ENCODE measurements at regions not wholly inside any gene's neighbourhood (a gene's known extent, or its start where the extent isn't known, plus 50 kb on each side); places are given as distances from the start of the nearest gene placed in this dataset.
"Not testable (repeated sequence)": the region's sequence is repeated elsewhere in the genome, so short reads cannot be mapped to it uniquely, and the experiment has no call there.

- DNase-seq (ENCODE audit: insufficient read length) (no peak), FAIRE-seq (no peak)
- no peak for TF ChIP-seq POLR2A (IDR thresholded peaks at IDR 0.05; ENCODE audit: low read depth, low read length)
- no peak for TF ChIP-seq POLR2AphosphoS5 (IDR thresholded peaks at IDR 0.05; ENCODE audit: low read depth, low read length)
- no peak for TF ChIP-seq TAF1 (IDR thresholded peaks at IDR 0.05; ENCODE audit: borderline replicate concordance, low read depth, low read length)
These were observed 361.1 kb downstream of the CPS1 start for GRCh38 chr2:210917465-210917864.

GRCh38 chr2:210919128-210919527, 362.7 kb downstream of the CPS1 start:
- no peak for FAIRE-seq
- TF ChIP-seq POLR2A (IDR thresholded peaks at IDR 0.05; ENCODE audit: low read depth, low read length) (no peak), POLR2AphosphoS5 (IDR thresholded peaks at IDR 0.05; ENCODE audit: low read depth, low read length) (no peak), TAF1 (IDR thresholded peaks at IDR 0.05; ENCODE audit: borderline replicate concordance, low read depth, low read length) (no peak)
- no peak for DNase-seq (ENCODE audit: insufficient read length)

DNA sequence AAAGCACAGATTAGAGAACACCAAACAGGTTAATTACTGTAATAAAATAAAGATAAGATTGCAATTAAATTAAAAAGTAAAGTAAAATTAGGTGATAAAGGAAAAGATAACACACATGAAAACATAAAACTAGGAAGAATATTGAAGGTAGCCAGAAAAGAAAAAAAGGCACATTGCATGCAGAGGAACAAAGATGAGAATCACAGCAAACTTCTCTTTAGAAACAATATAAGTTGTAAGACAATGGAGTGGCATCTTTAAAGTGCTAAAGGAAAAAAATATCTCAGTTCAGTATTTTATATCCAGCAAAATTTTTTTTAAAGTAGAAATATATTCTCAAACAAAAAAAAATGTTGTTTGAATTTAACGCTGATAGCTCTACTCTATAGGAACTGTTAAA, 366.0 kb downstream of the CPS1 start:
- no peak for TF ChIP-seq TAF1 (IDR thresholded peaks at IDR 0.05; ENCODE audit: borderline replicate concordance, low read depth, low read length)
- no peak for TF ChIP-seq POLR2A (IDR thresholded peaks at IDR 0.05; ENCODE audit: low read depth, low read length)
- TF ChIP-seq POLR2AphosphoS5 (IDR thresholded peaks at IDR 0.05; ENCODE audit: low read depth, low read length): no peak
- FAIRE-seq: no peak
- DNase-seq (ENCODE audit: insufficient read length): no peak

- FAIRE-seq: no peak
- DNase-seq (ENCODE audit: insufficient read length): no peak
- TF ChIP-seq POLR2AphosphoS5 (IDR thresholded peaks at IDR 0.05; ENCODE audit: low read depth, low read length) (no peak), POLR2A (IDR thresholded peaks at IDR 0.05; ENCODE audit: low read depth, low read length) (no peak), TAF1 (IDR thresholded peaks at IDR 0.05; ENCODE audit: borderline replicate concordance, low read depth, low read length) (no peak)
These were observed 372.3 kb downstream of the CPS1 start for GRCh38 chr2:210928714-210929113.

GRCh38 chr2:210938228-210938627, 381.8 kb downstream of the CPS1 start:
- TF ChIP-seq TAF1 (IDR thresholded peaks at IDR 0.05; ENCODE audit: borderline replicate concordance, low read depth, low read length): no peak
- no peak for TF ChIP-seq POLR2AphosphoS5 (IDR thresholded peaks at IDR 0.05; ENCODE audit: low read depth, low read length)
- no peak for TF ChIP-seq POLR2A (IDR thresholded peaks at IDR 0.05; ENCODE audit: low read depth, low read length)
- DNase-seq (ENCODE audit: insufficient read length) (no peak), FAIRE-seq (no peak)

- TF ChIP-seq POLR2AphosphoS5 (IDR thresholded peaks at IDR 0.05; ENCODE audit: low read depth, low read length) (no peak), POLR2A (IDR thresholded peaks at IDR 0.05; ENCODE audit: low read depth, low read length) (no peak), TAF1 (IDR thresholded peaks at IDR 0.05; ENCODE audit: borderline replicate concordance, low read depth, low read length) (no peak)
- DNase-seq (ENCODE audit: insufficient read length) (no peak), FAIRE-seq (no peak)
These were observed 390.0 kb downstream of the CPS1 start for GRCh38 chr2:210946395-210946794.

GRCh38 chr2:210950434-210951060, 394.1 kb downstream of the CPS1 start:
- DNase-seq (ENCODE audit: insufficient read length); FAIRE-seq: not testable (repeated sequence)

DNA sequence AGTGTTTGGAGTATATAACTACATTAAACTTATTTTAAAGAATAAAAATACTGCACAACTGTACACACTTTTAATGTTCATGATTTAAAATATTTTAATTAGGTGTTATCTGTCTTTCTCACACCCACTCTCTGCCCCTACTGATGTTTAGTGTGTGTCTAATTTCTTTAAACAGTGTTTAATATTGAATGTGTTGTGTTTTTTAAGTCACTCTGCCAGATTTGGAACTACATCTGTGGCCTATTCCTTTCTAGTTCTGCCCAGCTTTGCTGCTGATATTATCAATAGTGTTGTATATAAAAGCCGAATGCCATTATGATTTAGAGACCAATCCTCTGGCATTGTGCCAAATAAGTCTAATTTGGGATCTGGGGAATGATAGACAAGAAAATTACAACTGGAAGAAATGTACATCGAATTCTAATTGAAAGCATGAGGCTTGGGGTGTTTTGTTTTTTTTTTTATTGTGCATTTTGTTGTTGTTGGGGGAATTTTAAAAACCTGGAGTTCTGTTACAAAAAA, 398.0 kb downstream of the CPS1 start:
- FAIRE-seq (no peak), DNase-seq (ENCODE audit: insufficient read length) (no peak)
- no peak for TF ChIP-seq TAF1 (IDR thresholded peaks at IDR 0.05; ENCODE audit: borderline replicate concordance, low read depth, low read length)

DNA sequence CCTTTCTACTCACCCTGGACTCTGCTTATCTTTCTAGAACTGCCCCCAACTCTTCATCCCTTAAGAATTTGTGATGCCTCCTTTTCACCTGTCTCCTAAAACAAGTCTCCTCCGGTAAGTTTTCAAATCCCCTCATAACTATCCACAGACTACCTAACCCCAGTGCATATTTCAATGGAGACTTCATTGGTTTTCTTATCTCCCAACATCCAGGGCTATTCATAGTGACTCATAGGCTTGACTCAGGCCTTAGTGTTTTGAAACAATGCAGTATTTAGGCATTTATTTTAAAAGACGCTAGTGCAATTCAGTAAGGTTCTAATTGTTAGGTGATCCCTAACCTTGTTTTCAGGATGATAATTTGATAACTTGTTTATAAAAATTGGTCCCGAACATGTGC, 399.2 kb downstream of the CPS1 start:
- no peak for FAIRE-seq
- DNase-seq (ENCODE audit: insufficient read length): no peak
- TF ChIP-seq TAF1 (IDR thresholded peaks at IDR 0.05; ENCODE audit: borderline replicate concordance, low read depth, low read length) (no peak), POLR2AphosphoS5 (IDR thresholded peaks at IDR 0.05; ENCODE audit: low read depth, low read length) (no peak), POLR2A (IDR thresholded peaks at IDR 0.05; ENCODE audit: low read depth, low read length) (no peak)

DNA sequence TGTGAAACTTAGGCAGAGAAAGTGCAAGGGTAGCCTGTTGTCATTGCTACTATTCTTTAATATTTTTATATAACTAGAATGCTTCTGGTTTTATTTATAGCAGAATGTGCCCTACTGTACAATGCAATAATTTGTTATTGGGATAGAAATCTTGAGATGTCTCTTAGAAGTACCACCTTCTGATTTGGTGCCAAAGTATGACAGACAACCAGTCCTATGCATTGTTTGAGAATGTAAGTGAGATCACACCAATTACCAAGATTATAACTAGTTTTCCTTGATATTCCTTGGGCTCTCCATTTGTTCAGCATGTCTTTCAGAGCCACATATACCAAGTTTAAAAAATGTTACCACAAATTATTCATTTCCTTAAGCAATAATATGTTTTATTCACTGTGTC, 399.7 kb downstream of the CPS1 start:
- no peak for FAIRE-seq
- no peak for DNase-seq (ENCODE audit: insufficient read length)
- TF ChIP-seq TAF1 (IDR thresholded peaks at IDR 0.05; ENCODE audit: borderline replicate concordance, low read depth, low read length) (no peak), POLR2AphosphoS5 (IDR thresholded peaks at IDR 0.05; ENCODE audit: low read depth, low read length) (no peak), POLR2A (IDR thresholded peaks at IDR 0.05; ENCODE audit: low read depth, low read length) (no peak)

- FAIRE-seq: no peak
- TF ChIP-seq POLR2AphosphoS5 (IDR thresholded peaks at IDR 0.05; ENCODE audit: low read depth, low read length) (no peak), POLR2A (IDR thresholded peaks at IDR 0.05; ENCODE audit: low read depth, low read length) (no peak), TAF1 (IDR thresholded peaks at IDR 0.05; ENCODE audit: borderline replicate concordance, low read depth, low read length) (no peak)
These were observed 404.9 kb downstream of the CPS1 start for GRCh38 chr2:210961249-210961648.

GRCh38 chr2:210963386-210963785, 407.0 kb downstream of the CPS1 start:
- TF ChIP-seq POLR2AphosphoS5 (IDR thresholded peaks at IDR 0.05; ENCODE audit: low read depth, low read length): no peak
- no peak for TF ChIP-seq POLR2A (IDR thresholded peaks at IDR 0.05; ENCODE audit: low read depth, low read length)
- TF ChIP-seq TAF1 (IDR thresholded peaks at IDR 0.05; ENCODE audit: borderline replicate concordance, low read depth, low read length): no peak
- no peak for FAIRE-seq
- no peak for DNase-seq (ENCODE audit: insufficient read length)

More at GRCh38 chr2:210961249-210961648, 404.9 kb downstream of the CPS1 start:
- DNase-seq (ENCODE audit: insufficient read length): no peak

Measured in GM12892 (cell line).